H9 (cell line): ENCODE measurements at regions not wholly inside any gene's neighbourhood (a gene's known extent, or its start where the extent isn't known, plus 50 kb on each side); places are given as distances from the start of the nearest gene placed in this dataset.

ENCODE experiments used
- DNase-seq: peaks from one replicate; pipeline ENCODE4 v3.0.0-alpha.2; 2017
- H2AFZ ChIP-seq: one replicate; pipeline ENCODE4 v1.6.1; 2013; ENCODE audit warnings: mild to moderate bottlenecking, low read length, control low read depth, moderate library complexity
- H2AK5ac ChIP-seq: 2 replicates; pipeline ENCODE4 v1.6.1; 2013; ENCODE audit warnings: low read length, control low read depth, mixed read lengths; ENCODE audit not compliant: insufficient read length
- H2BK120ac ChIP-seq: one replicate; pipeline ENCODE4 v1.6.1; 2013; ENCODE audit warnings: low read depth, mild to moderate bottlenecking, low read length, control low read depth, inconsistent platforms; ENCODE audit not compliant: poor library complexity, severe bottlenecking
- H2BK12ac ChIP-seq: 2 replicates; pipeline ENCODE4 v1.6.1; 2013; ENCODE audit warnings: low read length, control low read depth, mixed read lengths, low read depth; ENCODE audit not compliant: insufficient read length
- H2BK15ac ChIP-seq: 2 replicates; pipeline ENCODE4 v1.6.1; 2013; ENCODE audit warnings: low read depth, low read length, control low read depth
- H2BK20ac ChIP-seq: one replicate; pipeline ENCODE4 v1.6.1; 2013; ENCODE audit warnings: low read depth, mild to moderate bottlenecking, low read length, control low read depth, inconsistent platforms; ENCODE audit not compliant: poor library complexity, severe bottlenecking
- H2BK5ac ChIP-seq: 2 replicates; pipeline ENCODE4 v1.6.1; 2013; ENCODE audit warnings: low read length, control low read depth, mixed read lengths; ENCODE audit not compliant: insufficient read length
- H3K14ac ChIP-seq: 2 replicates; pipeline ENCODE4 v1.6.1; 2013; ENCODE audit warnings: low read length, control low read depth; ENCODE audit not compliant: insufficient read depth
- H3K18ac ChIP-seq: 2 replicates; pipeline ENCODE4 v1.6.1; 2013; ENCODE audit warnings: low read depth, mild to moderate bottlenecking, mixed read lengths, low read length, control low read depth; ENCODE audit not compliant: insufficient read length
- H3K23ac ChIP-seq: 2 replicates; pipeline ENCODE4 v1.6.1; 2013; ENCODE audit warnings: low read length, control low read depth, mixed read lengths, low read depth; ENCODE audit not compliant: insufficient read length
- H3K23me2 ChIP-seq: 2 replicates; pipeline ENCODE4 v1.6.1; 2013; ENCODE audit warnings: low read depth, mild to moderate bottlenecking, mixed read lengths, low read length, control low read depth; ENCODE audit not compliant: insufficient read length, poor library complexity, severe bottlenecking
- H3K27ac ChIP-seq: 2 replicates; pipeline ENCODE4 v1.5.1; 2013; ENCODE audit warnings: low read length, control low read depth, mixed read lengths, low read depth; ENCODE audit not compliant: insufficient read length
- H3K27me3 ChIP-seq: 2 replicates; pipeline ENCODE4 v1.6.1; 2013; ENCODE audit warnings: low read length, control low read depth, inconsistent platforms; ENCODE audit not compliant: insufficient read depth
- H3K4ac ChIP-seq: 2 replicates; pipeline ENCODE4 v1.6.1; 2013; ENCODE audit warnings: low read depth, mild to moderate bottlenecking, control low read depth, inconsistent platforms, low read length, moderate library complexity
- H3K4me1 ChIP-seq: 2 replicates; pipeline ENCODE4 v1.6.1; 2013; ENCODE audit warnings: low read length, control low read depth, inconsistent platforms; ENCODE audit not compliant: insufficient read depth
- H3K4me2 ChIP-seq: 2 replicates; pipeline ENCODE4 v1.6.1; 2013; ENCODE audit warnings: low read length, control low read depth, mixed read lengths; ENCODE audit not compliant: insufficient read length, insufficient read depth
- H3K56ac ChIP-seq: 2 replicates; pipeline ENCODE4 v1.6.1; 2013; ENCODE audit warnings: low read depth, mild to moderate bottlenecking, mixed read lengths, low read length, control low read depth; ENCODE audit not compliant: insufficient read length
- H3K79me1 ChIP-seq: 2 replicates; pipeline ENCODE4 v1.6.1; 2013; ENCODE audit warnings: low read depth, mild to moderate bottlenecking, moderate library complexity, low read length, control low read depth, inconsistent platforms; ENCODE audit not compliant: insufficient read depth, poor library complexity, severe bottlenecking
- H3K79me2 ChIP-seq: 2 replicates; pipeline ENCODE4 v1.6.1; 2013; ENCODE audit warnings: low read length, control low read depth, inconsistent platforms; ENCODE audit not compliant: insufficient read depth
- H3K9ac ChIP-seq: 2 replicates; pipeline ENCODE4 v1.6.1; 2013; ENCODE audit warnings: low read length, control low read depth, mixed read lengths; ENCODE audit not compliant: insufficient read length; ENCODE audit errors: extremely low read depth
- H3K9me3 ChIP-seq: one replicate; pipeline ENCODE4 v1.6.1; 2013; ENCODE audit warnings: low read depth, low read length, inconsistent platforms; ENCODE audit not compliant: control insufficient read depth
- H3T11ph ChIP-seq: one replicate; pipeline ENCODE4 v1.6.1; 2013; ENCODE audit warnings: mild to moderate bottlenecking, low read length, control low read depth, inconsistent platforms
- H4K20me1 ChIP-seq: one replicate; pipeline ENCODE4 v1.6.1; 2013; ENCODE audit not compliant: control insufficient read depth, insufficient read length, insufficient read depth
- H4K5ac ChIP-seq: 2 replicates; pipeline ENCODE4 v1.6.1; 2013; ENCODE audit warnings: low read depth, mild to moderate bottlenecking, mixed read lengths, low read length, control low read depth; ENCODE audit not compliant: insufficient read length
- H4K8ac ChIP-seq: replicated peaks from 2 replicates; pipeline ENCODE4 v1.6.1; 2013; ENCODE audit warnings: low read length, control low read depth, mixed read lengths, low read depth; ENCODE audit not compliant: insufficient read length
- H4K91ac ChIP-seq: 2 replicates; pipeline ENCODE4 v1.6.1; 2013; ENCODE audit warnings: low read depth, mild to moderate bottlenecking, moderate library complexity, mixed read lengths, low read length, control low read depth; ENCODE audit not compliant: insufficient read length
- H3K27ac Mint-ChIP-seq, 3 experiments: 2 replicates in 2 of 3; 3 replicates in 1 of 3; pipeline ENCODE4 v1.8.0; 2020 to 2021; ENCODE audit warnings: mixed read lengths in 3 of 3, mild to moderate bottlenecking in 1 of 3, moderate library complexity in 1 of 3
- H3K27me3 Mint-ChIP-seq: 2 replicates; pipeline ENCODE4 v1.8.0; 2021; ENCODE audit warnings: low read depth, mild to moderate bottlenecking, moderate library complexity, mixed read lengths
- H3K36me3 Mint-ChIP-seq, 3 experiments: 2 replicates in 2 of 3; 3 replicates in 1 of 3; pipeline ENCODE4 v1.8.0; 2020 to 2021; ENCODE audit warnings: low read depth in 3 of 3, mixed read lengths in 3 of 3; ENCODE audit not compliant: insufficient read depth in 1 of 3
- H3K4me1 Mint-ChIP-seq, 2 experiments: 2 replicates each; pipeline ENCODE4 v1.8.0; 2020; ENCODE audit warnings: mixed read lengths in 2 of 2
- H3K4me3 Mint-ChIP-seq, 2 experiments: 2 replicates in 1 of 2; 3 replicates in 1 of 2; pipeline ENCODE4 v1.8.0; 2020 to 2021; ENCODE audit warnings: mild to moderate bottlenecking in 2 of 2, mixed read lengths in 2 of 2, moderate library complexity in 1 of 2
- H3K9me3 Mint-ChIP-seq, 2 experiments: 2 replicates in 1 of 2; 3 replicates in 1 of 2; pipeline ENCODE4 v1.8.0; 2020; ENCODE audit warnings: mild to moderate bottlenecking in 2 of 2, mixed read lengths in 2 of 2, moderate library complexity in 1 of 2
- CTCF ChIP-seq: fragments of 200-600 bp; sonication (generic); conservative IDR thresholded peaks from 3 replicates; pipeline ENCODE4 v1.8.0; 2021; ENCODE audit warnings: antibody characterized with exemption, mild to moderate bottlenecking
- WGBS: extraction: QIAGEN DNeasy Blood & Tissue Kit; methylation state at CpG from one replicate; pipeline ENCODE4 v1.1.7; 2013; ENCODE audit warnings: missing lambda C conversion rate, low lambda C conversion rate, mixed read lengths; ENCODE audit not compliant: insufficient read length; ENCODE audit errors: extremely low coverage; 5-methylcytosine and 5-hydroxymethylcytosine counted together

GRCh38 chr18:44039826-44040225 is 640.9 kb upstream of the SETBP1 start:
- H3K9me3 Mint-ChIP-seq, result no peaks in the 10 kb centered on the region
- no peak overlapping the region for H3K4ac ChIP-seq
- WGBS, result no CpG with 5 or more reads among the region's 1 CpG

More at GRCh38 chr18:44039826-44040225, 640.9 kb upstream of the SETBP1 start:
- Histone ChIP-seq H4K91ac (no peak overlapping the region), H2BK120ac (no peak overlapping the region), H2AFZ (no peak overlapping the region), H3K79me1 (no peaks in the 10 kb centered on the region), H3T11ph (no peak overlapping the region), H3K14ac (no peak overlapping the region), H2BK12ac (no peak overlapping the region), H2BK5ac (no peak overlapping the region), H3K56ac (no peak overlapping the region), H4K8ac (no peak overlapping the region), H3K18ac (no peak overlapping the region), H2BK15ac (no peak overlapping the region), H3K4me2 (no peak overlapping the region), H3K79me2 (no peaks in the 10 kb centered on the region), H3K23me2 (no peaks in the 10 kb centered on the region), H3K27ac (no peak overlapping the region), H4K5ac (no peak overlapping the region), H3K27me3 (no peaks in the 10 kb centered on the region), H3K9ac (no peak overlapping the region), H3K9me3 (no peaks in the 10 kb centered on the region), H3K23ac (no peak overlapping the region), H4K20me1 (no peaks in the 10 kb centered on the region), H2AK5ac (no peak overlapping the region), H3K4me1 (peaks cover 10% of the 10 kb centered on the region), H2BK20ac (no peak overlapping the region)
- no peaks in the 10 kb centered on the region for H3K27me3 Mint-ChIP-seq
- no peak for TF ChIP-seq CTCF
- H3K4me1 Mint-ChIP-seq, result peaks cover 14 to 22% of the 10 kb centered on the region in 2 experiments
- no peak for DNase-seq
- H3K36me3 Mint-ChIP-seq, result no peaks in the 10 kb centered on the region; a peak in 1 of 7 replicates
- no peak overlapping the region for H3K27ac Mint-ChIP-seq
- no peak overlapping the region for H3K4me3 Mint-ChIP-seq
